Testis (tissue), 2 donors: ENCODE measurements at regions not wholly inside any gene's neighbourhood (a gene's known extent, or its start where the extent isn't known, plus 50 kb on each side); places are given as distances from the start of the nearest gene placed in this dataset.

Experiments used
- CTCF ChIP-seq, 3 experiments: fragments of 450-650 bp in 2 of 3; fragments of 200-600 bp in 1 of 3; sonication (generic) in 1 of 3; IDR thresholded peaks; one replicate each; pipeline ENCODE4 v1.5.1; 2016 to 2019; ENCODE audit warnings: antibody characterized with exemption in 3 of 3, mild to moderate bottlenecking in 2 of 3, moderate library complexity in 1 of 3
- POLR2A ChIP-seq: fragments of 450-650 bp; IDR thresholded peaks from one replicate; pipeline ENCODE4 v1.6.1; 2017; ENCODE audit warnings: antibody characterized with exemption, mild to moderate bottlenecking, moderate library complexity

DNA sequence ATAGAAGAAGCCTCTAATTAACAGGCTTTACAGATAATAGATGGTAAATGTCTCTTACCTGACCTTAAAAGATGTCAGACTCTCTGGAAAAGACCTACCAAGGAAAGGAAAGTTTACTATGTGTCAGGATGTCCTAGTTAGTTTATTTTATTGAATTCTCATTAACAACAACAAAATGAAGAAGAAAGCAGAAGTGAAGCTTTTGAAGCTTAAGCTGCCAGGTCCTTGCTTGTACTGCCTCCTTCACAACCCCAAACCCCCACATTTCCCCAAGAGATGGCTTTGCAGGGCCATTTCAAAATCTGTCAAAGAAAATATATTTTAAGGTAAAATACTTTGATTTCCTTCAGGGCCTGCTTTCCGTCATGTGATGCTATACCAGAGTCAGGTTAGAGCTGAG lies 798.4 kb downstream of the TUSC7 start:
- TF ChIP-seq CTCF (IDR thresholded peaks at IDR 0.05): no peak
- TF ChIP-seq POLR2A: no peak
